ENCODE measurements at regions not wholly inside any gene's neighbourhood (a gene's known extent, or its start where the extent isn't known, plus 50 kb on each side); places are given as distances from the start of the nearest gene placed in this dataset.

- TF ChIP-seq RCOR1 (IDR thresholded peaks at IDR 0.05; ENCODE audit: insufficient replicate concordance, low read length) = no peak
These were observed 342.7 kb downstream of the PRL start (continued) for GRCh38 chr6:21953831-21954801.

- WGBS, 2 experiments (ENCODE audit: extremely low coverage in 2 of 2, insufficient read length in 1 of 2) = 100% methylated on average over 1 of the region's 3 CpGs; no CpG with 5 or more reads in 1 of the 2 experiments
- no peak overlapping the region for H4K5ac ChIP-seq (ENCODE audit: low read depth, low read length)
- H2AFZ ChIP-seq (replicated peaks; ENCODE audit: low read length, poor library complexity) = no peak overlapping the region
- H3K4me2 ChIP-seq (ENCODE audit: low read depth, low read length) = no peak overlapping the region
- no peak overlapping the region for H3K14ac ChIP-seq (replicated peaks; ENCODE audit: low read depth, low read length)
- no peak overlapping the region for H3K23ac ChIP-seq (ENCODE audit: low read depth, low read length)
- peaks cover 0 to 12% of the 10 kb centered on the region in 2 experiments; a peak in 1 of 4 replicates for H3K79me1 ChIP-seq (ENCODE audit: low read depth in 1 of 2, low read length in 2 of 2)
- in situ Hi-C loops (cut with MboI; ENCODE audit: low sequenced_read_pairs) = no loop called here
- ATAC-seq (ENCODE audit: low read depth) (no peak; the same call in 1 of the 2 replicates), DNase-seq (no peak)
- H3K18ac ChIP-seq (ENCODE audit: low read depth, low read length) = peak overlapping the region; percentile 60
- H3K27ac ChIP-seq (ENCODE audit: insufficient read depth, low read length) = no peak overlapping the region
- H2BK15ac ChIP-seq (ENCODE audit: low read depth, low read length) = peak overlapping the region; percentile 45; the same call in 1 of the 3 replicates
- H2AK5ac ChIP-seq (ENCODE audit: low read depth, low read length) = no peak overlapping the region
- no peak overlapping the region for H2AK9ac ChIP-seq (replicated peaks; ENCODE audit: low read depth, low read length, poor library complexity)
- no peak overlapping the region for H2BK5ac ChIP-seq (ENCODE audit: low read depth, low read length, poor library complexity, severe bottlenecking)
- H3K4ac ChIP-seq (ENCODE audit: low read depth, low read length) = no peak overlapping the region
- BruUV-seq (replicated peaks) = no TSS peak
- POLR2A ChIA-PET (ENCODE audit: unreplicated experiment) = no interaction called here
- H4K8ac ChIP-seq (ENCODE audit: low read depth in 2 of 2, low read length in 2 of 2) = no peak overlapping the region
- H3K9me1 ChIP-seq (ENCODE audit: insufficient read depth, low read length) = peaks cover 22% of the 10 kb centered on the region
- no peak overlapping the region for H3K4me3 ChIP-seq (ENCODE audit: insufficient read depth, low read depth, low read length)
- H2BK20ac ChIP-seq (ENCODE audit: low read depth, low read length) = no peak overlapping the region
- no peaks in the 10 kb centered on the region for H4K20me1 ChIP-seq (ENCODE audit: insufficient read depth, low read length)
- TF ChIP-seq ELK1 (IDR thresholded peaks at IDR 0.05; ENCODE audit: borderline replicate concordance, low read depth, low read length) (no peak), MAFK (IDR thresholded peaks at IDR 0.05; ENCODE audit: low read depth, low read length) (no peak), MXI1 (IDR thresholded peaks at IDR 0.05; ENCODE audit: borderline replicate concordance, low read depth, low read length) (no peak), RAD21 (IDR thresholded peaks at IDR 0.05; ENCODE audit: low read length) (no peak), RFX5 (IDR thresholded peaks at IDR 0.05; ENCODE audit: low read depth, low read length) (no peak), FOS (IDR thresholded peaks at IDR 0.05; ENCODE audit: low read depth, low read length) (no peak), CHD1 (IDR thresholded peaks at IDR 0.05; ENCODE audit: low read depth, low read length) (no peak), CEBPB (IDR thresholded peaks at IDR 0.05; ENCODE audit: low read depth, low read length) (no peak)
- intact Hi-C loops (cut with micrococcal nuclease) = no loop called here
- H3K9ac ChIP-seq (ENCODE audit: low read depth, low read length) = no peak overlapping the region
- CTCF ChIA-PET = interaction anchor here (1.0 kb wide), 1 partner anchor 16 kb away, joined by 4 read pairs; no protein-coding TSS in a partner anchor
- H3K4me1 ChIP-seq (ENCODE audit: control insufficient read depth, insufficient read depth, low read length) = peaks cover 17% of the 10 kb centered on the region
- no peaks in the 10 kb centered on the region for H3K9me3 ChIP-seq (ENCODE audit: control insufficient read depth, insufficient read depth, low read length)
- no peaks in the 10 kb centered on the region for H3K36me3 ChIP-seq (ENCODE audit: control insufficient read depth, insufficient read depth, low read length)
- H4K91ac ChIP-seq (ENCODE audit: insufficient read depth, low read depth, low read length) = no peak overlapping the region
- H3K56ac ChIP-seq (ENCODE audit: extremely low read depth, insufficient read depth, low read length) = no peak overlapping the region
- dilution Hi-C loops (cut with HindIII; ENCODE audit: low sequenced_read_pairs, unreplicated experiment) = no loop called here
- H3K27me3 ChIP-seq (ENCODE audit: control insufficient read depth, insufficient read depth, low read length) = no peaks in the 10 kb centered on the region
- H2BK120ac ChIP-seq (ENCODE audit: low read depth, low read length) = no peak overlapping the region
These were observed 341.7 kb downstream of the PRL start for GRCh38 chr6:21955053-21955595.
